Activated CD4-positive, CD25-positive, alpha-beta regulatory T cell (primary cell): ENCODE measurements at regions not wholly inside any gene's neighbourhood (a gene's known extent, or its start where the extent isn't known, plus 50 kb on each side); places are given as distances from the start of the nearest gene placed in this dataset.

Experiments
- DNase-seq, 4 experiments: peaks; one replicate each; lab custom pipeline; 2025; lab: John Stamatoyannopoulos, UW

- DNase-seq: no peak
Observed at GRCh38 chr21:36555199-36555800, 75.4 kb upstream of the CLDN14 start.

DNA sequence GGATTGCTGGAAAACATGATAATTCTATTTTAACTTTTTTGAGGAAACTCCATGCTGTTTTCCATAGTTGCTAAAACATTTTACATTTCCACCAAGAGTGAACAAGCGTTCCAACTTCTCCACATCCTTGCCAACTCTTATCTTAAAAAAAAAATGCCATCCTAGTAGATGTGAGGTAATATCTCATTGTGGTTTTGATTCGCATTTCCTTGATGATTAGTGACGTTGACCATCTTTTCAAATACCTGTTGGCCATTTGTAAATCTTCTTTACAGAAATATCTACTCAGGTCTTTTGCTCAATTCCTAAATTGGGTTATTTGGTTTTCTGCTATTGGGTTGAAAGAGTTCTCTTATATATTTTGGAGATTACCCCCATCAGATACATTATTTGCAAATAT is 77.4 kb upstream of the CLDN14 start:
- no peak for DNase-seq

GRCh38 chr21:36560933-36561575 is 81.1 kb upstream of the CLDN14 start:
- DNase-seq: no peak

DNA sequence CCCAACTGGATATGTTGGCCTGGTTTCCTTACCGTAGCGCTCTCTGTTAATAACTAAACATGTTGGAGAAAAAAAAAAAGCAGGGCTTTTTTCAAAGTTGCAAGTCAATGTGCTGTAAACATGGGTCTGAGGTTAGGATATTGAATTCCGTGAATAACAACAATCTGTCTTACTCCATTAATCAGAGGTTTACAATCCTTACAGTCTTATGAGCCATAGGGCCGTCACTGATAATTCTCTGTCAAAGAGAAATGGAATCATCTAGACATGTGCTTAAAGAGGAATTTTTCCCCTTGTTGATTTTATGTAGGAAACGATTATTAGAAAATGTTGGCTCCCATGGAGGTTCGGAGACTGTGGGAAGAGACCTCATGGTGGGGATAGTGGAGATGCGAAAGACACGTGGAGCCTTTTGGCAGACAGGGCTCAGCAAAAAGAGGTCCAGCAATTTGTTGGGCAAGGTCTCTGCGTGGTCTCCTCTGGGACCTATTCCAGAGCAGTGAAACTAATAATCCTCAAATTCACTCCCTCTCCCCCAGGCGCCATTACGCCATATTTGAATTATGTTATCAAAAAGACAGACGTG is 83.5 kb upstream of the CLDN14 start:
- DNase-seq: no peak

- no peak for DNase-seq
Observed at GRCh38 chr21:36564647-36565046, 84.7 kb upstream of the CLDN14 start.

DNA sequence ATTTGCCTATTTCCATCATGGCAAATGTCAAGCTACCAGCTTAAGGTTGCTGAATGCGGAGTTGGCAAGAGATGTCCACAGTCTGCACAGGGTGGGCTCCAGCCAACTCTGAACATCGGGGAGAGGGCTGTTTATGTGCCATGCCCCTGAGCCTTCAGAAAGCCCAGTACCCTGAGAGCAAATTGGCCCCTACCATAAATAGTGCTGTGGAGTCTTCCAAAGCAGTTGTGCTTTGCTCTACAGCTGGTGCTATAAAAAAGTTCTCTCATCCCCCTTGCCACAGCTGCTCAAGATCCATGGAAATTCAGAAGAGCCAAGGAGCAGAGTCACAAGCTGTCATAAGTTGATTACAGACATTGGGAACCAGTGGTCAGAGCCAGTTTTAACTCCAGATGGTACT is 85.6 kb upstream of the CLDN14 start:
- no peak for DNase-seq

- DNase-seq: no peak
Observed at GRCh38 chr21:36566644-36567043, 86.7 kb upstream of the CLDN14 start.

DNA sequence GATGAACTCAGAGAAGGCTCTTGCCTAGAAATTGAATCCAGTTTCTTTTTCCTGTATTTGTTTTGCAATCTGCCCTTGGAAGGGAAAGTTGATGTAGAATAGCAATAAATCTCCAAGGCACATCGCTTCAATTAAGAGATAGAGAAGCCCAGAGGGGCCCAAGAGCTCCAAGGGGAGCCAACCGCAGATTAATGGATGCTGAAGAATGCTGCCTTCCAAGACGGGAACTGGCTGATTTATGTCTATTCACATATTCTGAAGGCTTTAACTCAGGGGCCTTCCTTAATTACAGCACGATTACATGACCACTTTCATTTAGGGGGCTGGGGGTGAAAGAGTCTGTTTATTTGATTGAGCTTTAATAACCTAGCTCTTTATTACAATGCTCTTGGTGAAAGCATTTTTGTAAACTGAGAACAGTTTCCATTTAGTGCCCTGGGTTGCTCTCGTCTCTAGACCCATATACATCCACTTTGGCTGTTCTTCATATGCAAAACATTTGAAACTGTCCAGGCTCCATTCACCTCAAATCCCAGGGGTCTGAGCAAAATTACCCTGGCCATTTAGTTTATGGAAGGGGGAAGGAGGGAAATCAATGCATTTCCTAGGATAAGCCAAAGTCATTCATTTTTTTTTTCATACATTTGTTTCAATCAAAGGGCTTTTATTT is 87.4 kb upstream of the CLDN14 start:
- no peak for DNase-seq

DNA sequence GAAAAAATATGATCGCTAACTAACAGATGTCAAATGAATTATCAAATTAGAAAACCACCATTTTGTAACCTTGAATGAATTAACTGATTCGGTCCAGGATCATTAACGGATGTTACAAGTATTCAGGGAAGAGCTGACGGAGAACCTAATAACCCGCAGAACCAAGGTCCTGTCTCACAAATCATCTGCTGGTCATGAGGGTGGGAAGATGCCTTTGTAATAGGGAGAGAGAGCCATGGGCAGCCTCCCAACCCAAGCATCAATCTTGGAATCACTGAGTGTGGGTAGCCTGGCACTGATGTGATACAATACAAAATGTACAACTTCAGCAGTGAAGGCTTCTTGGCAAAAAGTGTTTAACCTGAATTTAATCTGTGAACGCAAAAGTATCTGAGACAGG is 89.6 kb upstream of the CLDN14 start:
- no peak for DNase-seq

DNA sequence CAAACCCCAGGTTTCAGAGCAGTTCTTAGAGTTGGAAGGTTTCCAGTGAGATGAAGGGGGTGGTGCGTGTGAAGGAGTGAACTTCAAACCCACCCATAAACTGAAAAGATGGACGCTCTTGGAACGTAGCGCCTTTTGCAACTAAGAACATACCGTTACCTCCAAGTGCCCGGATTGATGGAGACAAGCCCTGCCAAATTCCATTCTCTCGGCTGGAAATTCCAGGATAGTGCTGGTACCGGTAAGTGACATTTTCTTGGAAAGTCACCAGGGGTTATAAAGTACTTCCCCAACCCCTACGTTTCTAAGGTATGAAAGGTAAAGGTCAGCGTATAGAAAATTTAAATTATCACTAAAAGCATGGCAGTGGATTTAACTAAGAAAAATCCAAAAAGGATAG is 91.6 kb upstream of the CLDN14 start:
- no peak for DNase-seq

GRCh38 chr21:36572039-36572438 is 92.1 kb upstream of the CLDN14 start:
- no peak for DNase-seq

- DNase-seq: no peak
Observed at GRCh38 chr21:36575306-36575705, 95.4 kb upstream of the CLDN14 start.

DNA sequence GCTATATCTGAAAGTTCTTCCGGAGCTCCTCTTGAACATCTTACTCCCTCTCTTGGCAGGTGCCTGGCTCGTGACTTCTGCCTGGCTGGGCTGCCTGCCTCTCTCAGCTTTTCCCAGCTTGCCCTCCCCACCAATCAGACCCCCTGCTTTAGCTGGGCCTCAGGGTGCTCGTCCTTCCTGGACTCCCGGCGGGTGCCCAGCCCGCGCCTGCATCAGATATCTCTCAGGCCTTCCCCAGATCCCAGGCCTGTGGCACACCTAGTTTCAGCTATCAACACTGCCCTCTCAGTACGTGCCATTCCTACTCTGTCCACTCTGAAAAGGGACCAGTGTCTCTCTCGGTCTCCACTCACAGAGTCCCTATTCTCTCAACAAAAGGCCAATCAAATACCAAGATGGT is 96.5 kb upstream of the CLDN14 start:
- no peak for DNase-seq

DNA sequence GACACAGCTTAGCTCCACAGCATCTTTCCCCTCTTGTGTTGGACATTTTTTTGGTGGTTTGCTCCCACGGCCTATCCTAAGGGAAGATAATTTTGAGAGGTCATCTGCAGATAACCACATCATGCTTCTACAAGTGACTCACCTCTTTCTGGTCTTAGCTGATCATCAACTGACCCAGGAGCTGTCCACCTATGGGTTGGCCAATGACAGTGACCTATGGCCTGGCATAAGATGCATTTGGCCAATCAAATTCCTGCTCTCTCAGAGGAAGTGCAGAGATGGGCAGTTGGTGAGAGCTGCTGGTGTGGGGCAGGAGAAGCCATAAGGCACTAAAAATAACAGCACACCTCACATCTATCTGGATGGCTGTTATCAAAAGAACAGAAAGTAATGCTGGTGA is 100.0 kb upstream of the CLDN14 start:
- no peak for DNase-seq

DNA sequence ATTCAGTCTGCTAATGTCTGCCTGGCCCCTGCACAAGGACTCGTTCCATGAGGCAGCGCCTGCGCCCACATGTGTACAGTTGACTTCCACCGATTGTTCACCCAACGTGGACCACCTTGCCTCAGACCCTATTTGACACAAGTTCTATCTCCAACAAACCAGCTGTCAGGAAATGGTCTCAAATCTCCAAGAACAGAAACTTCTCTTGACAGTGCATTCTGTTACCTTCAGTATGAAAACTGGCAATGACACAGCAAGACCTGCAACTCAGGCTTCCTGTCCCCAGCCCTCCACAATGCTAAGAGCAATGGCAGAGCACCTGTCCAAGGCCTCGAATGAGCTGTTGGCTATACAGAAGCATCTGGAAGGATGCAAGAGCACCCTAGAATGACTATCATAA is 102.3 kb upstream of the CLDN14 start:
- DNase-seq: no peak

GRCh38 chr21:36583591-36583990 is 103.7 kb upstream of the CLDN14 start:
- DNase-seq: no peak

GRCh38 chr21:36584980-36585940 is 105.3 kb upstream of the CLDN14 start:
- no peak for DNase-seq

- no peak for DNase-seq
Observed at GRCh38 chr21:36587388-36587787, 107.5 kb upstream of the CLDN14 start.

GRCh38 chr21:36589352-36589971 is 109.5 kb upstream of the SIM2 start:
- peak in 1 of 4 experiments; percentile 5 for DNase-seq

DNA sequence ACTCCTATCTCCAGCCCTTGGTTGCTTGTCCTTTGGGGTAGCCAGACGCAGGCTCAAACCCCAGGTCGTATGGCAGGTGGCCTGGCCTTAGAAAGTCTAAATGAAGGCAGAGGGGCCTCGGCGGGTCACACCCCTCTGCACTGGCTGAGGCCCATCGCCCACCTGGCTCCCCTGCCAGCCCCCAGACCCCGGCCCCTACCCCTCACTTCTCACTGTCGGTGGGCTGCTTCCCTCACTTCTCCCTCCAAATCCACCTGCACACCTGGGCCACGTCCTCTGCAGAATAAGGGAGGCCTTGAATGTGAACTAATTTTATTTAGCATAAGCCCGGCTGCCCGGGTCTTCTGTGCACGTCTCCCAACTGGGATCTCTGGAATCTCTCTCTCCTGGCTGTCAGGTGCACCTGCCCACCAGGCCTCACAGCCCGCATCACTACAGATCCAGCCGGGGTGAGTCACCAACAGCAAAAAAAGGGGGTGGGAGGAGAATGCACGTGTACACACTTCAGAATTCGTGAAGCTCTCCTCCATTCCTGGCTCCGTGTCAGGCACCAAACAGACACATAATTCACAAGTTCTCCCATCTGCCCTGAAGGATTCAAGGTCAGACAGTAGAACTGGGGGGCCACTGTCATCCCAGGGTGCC is 107.5 kb upstream of the SIM2 start:
- no peak for DNase-seq

- no peak for DNase-seq
Observed at GRCh38 chr21:36596174-36596573, 102.7 kb upstream of the SIM2 start.
